Endothelial cell of umbilical vein (primary cell): ENCODE measurements at regions not wholly inside any gene's neighbourhood (a gene's known extent, or its start where the extent isn't known, plus 50 kb on each side); places are given as distances from the start of the nearest gene placed in this dataset.

Experiments
- BruUV-seq: library from RNA; stranded (reverse); fragments of 400-500 nt; replicated peaks from 2 replicates; lab custom pipeline; 2021; lab: Mats Ljungman, UMichigan
- CTCF ChIA-PET: fragments of 300-600, 350-600 bp; sonication (Branson Sonifier 250); formaldehyde crosslinking; loops from one replicate; lab custom pipeline; 2021; ENCODE audit warnings: antibody characterized with exemption, inconsistent platforms; lab: Charles Lee
- POLR2A ChIA-PET: fragments of 300-600, 350-600 bp; sonication (Branson Sonifier 250); formaldehyde crosslinking; loops from one replicate; lab custom pipeline; 2021; ENCODE audit warnings: antibody characterized with exemption, inconsistent platforms; lab: Charles Lee
- DNase-seq: peaks from one replicate; pipeline ENCODE4 v3.0.0-alpha.2; 2011; ENCODE audit warnings: low read depth, low spot score
- FAIRE-seq: peaks from 2 replicates; lab custom pipeline; 2011; peaks lifted over from hg19 to GRCh38; lab: Jason Lieb, UNC
- H2AFZ ChIP-seq: 2 replicates; pipeline ENCODE4 v1.6.0; 2012; ENCODE audit warnings: low read depth, low read length, control low read depth, inconsistent platforms
- H3K27ac ChIP-seq: 2 replicates; pipeline ENCODE4 v1.5.1; 2011; ENCODE audit warnings: low read depth, mild to moderate bottlenecking, control low read depth, low read length, moderate library complexity; ENCODE audit not compliant: insufficient read depth
- H3K27me3 ChIP-seq, 2 experiments: 2 replicates each; pipeline versions ENCODE4 v1.6.0 to v1.6.1; 2011; ENCODE audit warnings: low read length in 2 of 2, mixed read lengths in 1 of 2; ENCODE audit not compliant: control insufficient read depth in 2 of 2, insufficient read depth in 2 of 2
- H3K36me3 ChIP-seq, 2 experiments: 2 replicates in 1 of 2; 3 replicates in 1 of 2; pipeline ENCODE4 v1.5.1; 2011; ENCODE audit warnings: low read length in 2 of 2, mild to moderate bottlenecking in 1 of 2, moderate library complexity in 1 of 2; ENCODE audit not compliant: control insufficient read depth in 2 of 2, insufficient read depth in 2 of 2; ENCODE audit errors: extremely low read depth in 1 of 2
- H3K4me1 ChIP-seq: 3 replicates; pipeline ENCODE4 v1.5.1; 2011; ENCODE audit warnings: mild to moderate bottlenecking, low read length; ENCODE audit not compliant: control insufficient read depth, insufficient read depth; ENCODE audit errors: extremely low read depth
- H3K4me2 ChIP-seq: 2 replicates; pipeline ENCODE4 v1.6.1; 2011; ENCODE audit warnings: low read length, control low read depth, mixed read lengths; ENCODE audit not compliant: insufficient read depth
- H3K4me3 ChIP-seq, 3 experiments: fragments of 200-600 bp in 1 of 3; sonication (generic), shearing (Covaris generic) in 1 of 3; replicated peaks in 1 of 3; 2 replicates each; pipeline ENCODE4 v1.5.1; 2011 to 2016; ENCODE audit warnings: control low read depth in 3 of 3, low read length in 3 of 3, mild to moderate bottlenecking in 2 of 3, inconsistent platforms in 1 of 3, low read depth in 1 of 3, moderate library complexity in 1 of 3; ENCODE audit not compliant: insufficient read depth in 1 of 3
- H3K79me2 ChIP-seq: 2 replicates; pipeline ENCODE4 v1.6.0; 2012; ENCODE audit warnings: low read length, inconsistent platforms; ENCODE audit not compliant: control insufficient read depth, insufficient read depth
- H3K9ac ChIP-seq: replicated peaks from 2 replicates; pipeline ENCODE3; 2011; ENCODE audit warnings: low read length, control low read depth; ENCODE audit not compliant: insufficient read depth; ENCODE audit errors: extremely low read depth
- H3K9me1 ChIP-seq: replicated peaks from 3 replicates; pipeline ENCODE4 v1.6.0; 2011; ENCODE audit warnings: mild to moderate bottlenecking, low read length; ENCODE audit not compliant: control insufficient read depth, insufficient read depth; ENCODE audit errors: extremely low read depth
- H3K9me3 ChIP-seq: replicated peaks from 2 replicates; pipeline ENCODE4 v1.5.1; 2012; ENCODE audit warnings: low read length, inconsistent platforms; ENCODE audit not compliant: control insufficient read depth, insufficient read depth
- H4K20me1 ChIP-seq: replicated peaks from 2 replicates; pipeline ENCODE3; 2011; ENCODE audit warnings: mild to moderate bottlenecking, low read length; ENCODE audit not compliant: control insufficient read depth, insufficient read depth; ENCODE audit errors: extremely low read depth
- EZH2 ChIP-seq: IDR thresholded peaks from 2 replicates; pipeline ENCODE4 v1.6.1; 2012; ENCODE audit warnings: borderline replicate concordance, low read depth, mild to moderate bottlenecking, moderate library complexity, low read length, inconsistent platforms; ENCODE audit not compliant: severe bottlenecking
- FOS ChIP-seq: IDR thresholded peaks from 2 replicates; pipeline ENCODE4 v1.6.1; 2011; ENCODE audit warnings: mild to moderate bottlenecking, low read length, moderate library complexity, borderline replicate concordance; ENCODE audit not compliant: insufficient read depth
- GATA2 ChIP-seq: IDR thresholded peaks from 2 replicates; pipeline ENCODE4 v1.7.0; 2011; ENCODE audit warnings: low read depth, mild to moderate bottlenecking, moderate library complexity, mixed read lengths, low read length; ENCODE audit not compliant: insufficient read length, insufficient read depth
- JUN ChIP-seq: IDR thresholded peaks from 2 replicates; pipeline ENCODE4 v1.6.1; 2011; ENCODE audit warnings: borderline replicate concordance, low read depth; ENCODE audit not compliant: insufficient read length, insufficient read depth
- MAX ChIP-seq: IDR thresholded peaks from 2 replicates; pipeline ENCODE4 v1.6.1; 2011; ENCODE audit not compliant: insufficient read depth, insufficient read length
- MYC ChIP-seq: IDR thresholded peaks from one replicate; pipeline ENCODE4 v1.6.1; 2011; ENCODE audit warnings: mild to moderate bottlenecking, low read depth, low read length
- POLR2A ChIP-seq: IDR thresholded peaks from 2 replicates; pipeline ENCODE4 v1.6.1; 2012; ENCODE audit warnings: low read depth, mild to moderate bottlenecking, control low read depth, low read length
- POLR2AphosphoS5 ChIP-seq: IDR thresholded peaks from 2 replicates; pipeline ENCODE4 v1.6.1; 2012; ENCODE audit warnings: low read depth, mild to moderate bottlenecking, control low read depth, low read length, moderate library complexity; ENCODE audit not compliant: insufficient read depth
- dilution Hi-C: fragments of 300-500 bp; cut with MboI; formaldehyde crosslinking; loops from one replicate; pipeline ENCODE4 v1.15.0; 2019; ENCODE audit warnings: low sequenced_read_pairs; ENCODE audit not compliant: extremely low pct_ligation_motif_present
- intact Hi-C: fragments of 100-400 bp; cut with micrococcal nuclease; formaldehyde crosslinking; loops from one replicate; pipeline ENCODE4 v1.10.0; 2022
- TF ChIP-seq, protein P1 (sequence below), 2 donors: IDR thresholded peaks; 1 replicate in 1 of 2; 2 replicates in 1 of 2; pipeline ENCODE4 v1.5.1; 2011; ENCODE audit warnings: low read length in 2 of 2, mild to moderate bottlenecking in 2 of 2, moderate library complexity in 2 of 2, control low read depth in 1 of 2, inconsistent platforms in 1 of 2, low read depth in 1 of 2; ENCODE audit not compliant: insufficient read depth in 1 of 2; ENCODE audit errors: extremely low read depth in 1 of 2

DNA sequence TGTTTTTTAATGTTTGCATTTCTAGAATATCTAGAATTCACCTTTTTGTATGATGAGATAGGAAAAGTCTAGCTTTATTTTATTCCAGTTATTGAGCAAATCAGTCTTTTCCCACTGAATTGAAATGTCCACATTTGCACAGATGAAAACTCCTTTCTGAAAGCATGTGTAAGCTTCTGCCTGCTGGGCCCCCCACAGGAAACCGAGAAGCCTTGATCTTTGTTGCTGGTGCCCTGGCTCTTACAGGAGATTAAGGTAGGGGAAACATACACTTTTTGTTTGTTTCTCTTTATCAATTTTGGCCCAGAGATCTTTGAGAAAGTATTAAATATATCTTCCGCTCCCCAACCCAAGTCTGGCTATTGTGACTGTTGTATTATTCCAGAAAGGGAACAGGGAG is 87.2 kb upstream of the GNAZ start:
- dilution Hi-C loops (no loop called here), intact Hi-C loops (no loop called here)
- TF ChIP-seq, protein P1, sequence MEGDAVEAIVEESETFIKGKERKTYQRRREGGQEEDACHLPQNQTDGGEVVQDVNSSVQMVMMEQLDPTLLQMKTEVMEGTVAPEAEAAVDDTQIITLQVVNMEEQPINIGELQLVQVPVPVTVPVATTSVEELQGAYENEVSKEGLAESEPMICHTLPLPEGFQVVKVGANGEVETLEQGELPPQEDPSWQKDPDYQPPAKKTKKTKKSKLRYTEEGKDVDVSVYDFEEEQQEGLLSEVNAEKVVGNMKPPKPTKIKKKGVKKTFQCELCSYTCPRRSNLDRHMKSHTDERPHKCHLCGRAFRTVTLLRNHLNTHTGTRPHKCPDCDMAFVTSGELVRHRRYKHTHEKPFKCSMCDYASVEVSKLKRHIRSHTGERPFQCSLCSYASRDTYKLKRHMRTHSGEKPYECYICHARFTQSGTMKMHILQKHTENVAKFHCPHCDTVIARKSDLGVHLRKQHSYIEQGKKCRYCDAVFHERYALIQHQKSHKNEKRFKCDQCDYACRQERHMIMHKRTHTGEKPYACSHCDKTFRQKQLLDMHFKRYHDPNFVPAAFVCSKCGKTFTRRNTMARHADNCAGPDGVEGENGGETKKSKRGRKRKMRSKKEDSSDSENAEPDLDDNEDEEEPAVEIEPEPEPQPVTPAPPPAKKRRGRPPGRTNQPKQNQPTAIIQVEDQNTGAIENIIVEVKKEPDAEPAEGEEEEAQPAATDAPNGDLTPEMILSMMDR (IDR thresholded peaks at IDR 0.05; ENCODE audit: extremely low read depth in 1 of 2, insufficient read depth in 1 of 2, low read depth in 1 of 2, low read length in 2 of 2): no peak
- TF ChIP-seq POLR2AphosphoS5 (no peak), MYC (no peak), POLR2A (no peak), GATA2 (no peak)
- Histone ChIP-seq H3K4me3 (no peak overlapping the region), H3K27me3 (peaks cover 4 to 5% of the 10 kb centered on the region in 2 experiments), H3K4me1 (no peaks in the 10 kb centered on the region), H3K9ac (no peak overlapping the region), H2AFZ (no peak overlapping the region), H3K36me3 (no peaks in the 10 kb centered on the region), H3K27ac (no peak overlapping the region), H3K4me2 (no peak overlapping the region), H3K9me1 (no peaks in the 10 kb centered on the region), H4K20me1 (no peaks in the 10 kb centered on the region), H3K9me3 (no peaks in the 10 kb centered on the region), H3K79me2 (no peaks in the 10 kb centered on the region)
- ChIA-PET POLR2A (no interaction called here), CTCF (no interaction called here)
- BruUV-seq: no TSS peak
- no peak for FAIRE-seq
- no peak for DNase-seq

DNA sequence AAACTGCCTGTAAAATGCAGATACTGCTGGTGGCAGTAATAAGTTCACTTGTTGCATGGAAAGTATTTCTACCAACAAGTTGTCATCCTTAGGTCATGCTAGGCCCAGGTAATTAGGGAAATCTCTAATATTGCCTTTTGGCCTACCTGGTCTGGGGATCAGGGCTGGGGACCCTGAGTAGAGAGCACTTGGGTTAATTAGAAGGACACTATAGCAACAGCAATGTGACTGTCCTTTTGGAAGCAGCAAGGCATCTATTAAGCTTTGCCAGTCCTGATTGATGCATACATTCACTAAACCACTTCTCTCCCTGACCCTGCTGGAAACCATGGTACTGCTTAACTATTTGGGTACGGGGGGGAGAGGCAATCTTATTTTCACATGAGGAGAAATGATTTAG is 86.5 kb upstream of the GNAZ start:
- no peak for DNase-seq
- no peaks in the 10 kb centered on the region for H3K9me1 ChIP-seq
- H3K9ac ChIP-seq: no peak overlapping the region
- no peaks in the 10 kb centered on the region for H3K9me3 ChIP-seq
- no peak overlapping the region for H2AFZ ChIP-seq
- no peaks in the 10 kb centered on the region for H3K4me1 ChIP-seq
- dilution Hi-C loops (no loop called here), intact Hi-C loops (no loop called here)
- no peaks in the 10 kb centered on the region for H4K20me1 ChIP-seq
- H3K27me3 ChIP-seq: peaks cover 4 to 5% of the 10 kb centered on the region in 2 experiments
- TF ChIP-seq GATA2: no peak
- TF ChIP-seq, protein P1 (IDR thresholded peaks at IDR 0.05; ENCODE audit: extremely low read depth in 1 of 2, insufficient read depth in 1 of 2, low read depth in 1 of 2, low read length in 2 of 2): no peak
- TF ChIP-seq MYC: no peak
- no peak for TF ChIP-seq JUN
- TF ChIP-seq POLR2A: no peak
- no peak for TF ChIP-seq FOS
- TF ChIP-seq EZH2: no peak
- TF ChIP-seq MAX: no peak
- TF ChIP-seq POLR2AphosphoS5: no peak
- H3K79me2 ChIP-seq: no peaks in the 10 kb centered on the region
- no TSS peak for BruUV-seq
- H3K27ac ChIP-seq: no peak overlapping the region
- POLR2A ChIA-PET: no interaction called here
- no peak for FAIRE-seq
- no peak overlapping the region for H3K4me3 ChIP-seq
- no peaks in the 10 kb centered on the region for H3K36me3 ChIP-seq
- CTCF ChIA-PET: no interaction called here
- no peak overlapping the region for H3K4me2 ChIP-seq
